HEK293 (cell line): ENCODE measurements at regions not wholly inside any gene's neighbourhood (a gene's known extent, or its start where the extent isn't known, plus 50 kb on each side); places are given as distances from the start of the nearest gene placed in this dataset.

Source experiments
- CTCF ChIA-PET: fragments of 350-600 bp; formaldehyde crosslinking; extraction: SDS; loops from one replicate; lab custom pipeline; 2021; ENCODE audit warnings: antibody characterized with exemption; lab: Yijun Ruan, JAX
- POLR2A ChIA-PET: fragments of 300-600 bp; formaldehyde crosslinking; extraction: SDS; loops from one replicate; lab custom pipeline; 2020; ENCODE audit warnings: antibody characterized with exemption, inconsistent platforms; lab: Yijun Ruan, JAX
- H3K27ac ChIP-seq: fragments of 200-500 bp; sonication (Bioruptor generic); 2 replicates; pipeline ENCODE4 v1.5.1; 2014; ENCODE audit warnings: low read depth, low read length, control low read depth, inconsistent platforms; ENCODE audit errors: extremely low read depth
- H3K36me3 ChIP-seq, 2 experiments: fragments of 200-500 bp in 1 of 2; sonication (Bioruptor generic) in 1 of 2; 1 replicate in 1 of 2; 2 replicates in 1 of 2; pipeline ENCODE4 v1.5.1; 2014 to 2017; ENCODE audit warnings: inconsistent platforms in 2 of 2, low read length in 2 of 2; ENCODE audit not compliant: control insufficient read depth in 2 of 2, insufficient read depth in 1 of 2
- H3K4me1 ChIP-seq: fragments of 200-500 bp; sonication (Bioruptor generic); 2 replicates; pipeline ENCODE4 v1.5.1; 2014; ENCODE audit warnings: mild to moderate bottlenecking, low read length, inconsistent platforms; ENCODE audit not compliant: control insufficient read depth, insufficient read depth
- H3K4me3 ChIP-seq: 2 replicates; pipeline ENCODE4 v1.5.1; 2011; ENCODE audit warnings: low read depth, mild to moderate bottlenecking, control low read depth, low read length, moderate library complexity
- H3K9me3 ChIP-seq: fragments of 200-500 bp; sonication (Bioruptor generic); 2 replicates; pipeline ENCODE4 v1.5.1; 2014; ENCODE audit warnings: low read depth, low read length, inconsistent platforms; ENCODE audit not compliant: control insufficient read depth, insufficient read depth
- HOXD13 ChIP-seq: sonication (generic); formaldehyde crosslinking; IDR thresholded peaks from 2 replicates; pipeline ENCODE4 v1.8.0; 2022; ENCODE audit warnings: missing genetic modification reagents, borderline replicate concordance
- OSR2 ChIP-seq: fragments of 450-650 bp; formaldehyde crosslinking; IDR thresholded peaks from 2 replicates; pipeline ENCODE4 v1.5.1; 2016; ENCODE audit warnings: missing biosample characterization, missing genetic modification characterization
- ZBTB17 ChIP-seq: fragments of 450-650 bp; formaldehyde crosslinking; IDR thresholded peaks from 2 replicates; pipeline ENCODE4 v1.5.1; 2016; ENCODE audit warnings: missing biosample characterization, missing genetic modification characterization
- ZEB2 ChIP-seq: fragments of 450-650 bp; formaldehyde crosslinking; IDR thresholded peaks from 2 replicates; pipeline ENCODE4 v1.5.1; 2016; ENCODE audit warnings: missing biosample characterization, missing genetic modification characterization
- ZFP3 ChIP-seq: fragments of 450-650 bp; formaldehyde crosslinking; IDR thresholded peaks from 2 replicates; pipeline ENCODE4 v1.5.1; 2016; ENCODE audit warnings: low read depth, missing biosample characterization, missing genetic modification characterization
- ZNF146 ChIP-seq: fragments of 450-650 bp; formaldehyde crosslinking; IDR thresholded peaks from 2 replicates; pipeline ENCODE4 v1.5.1; 2016; ENCODE audit warnings: missing biosample characterization, missing genetic modification characterization
- ZNF157 ChIP-seq: fragments of 450-650 bp; formaldehyde crosslinking; IDR thresholded peaks from 2 replicates; pipeline ENCODE4 v1.5.1; 2016; ENCODE audit warnings: missing biosample characterization, missing genetic modification characterization
- ZNF202 ChIP-seq: fragments of 450-650 bp; formaldehyde crosslinking; IDR thresholded peaks from 2 replicates; pipeline ENCODE4 v1.5.1; 2016; ENCODE audit warnings: missing biosample characterization, missing genetic modification characterization, borderline replicate concordance
- ZNF248 ChIP-seq: fragments of 450-650 bp; formaldehyde crosslinking; IDR thresholded peaks from 2 replicates; pipeline ENCODE4 v1.5.1; 2017; ENCODE audit warnings: missing biosample characterization, missing genetic modification characterization
- ZNF366 ChIP-seq: fragments of 450-650 bp; formaldehyde crosslinking; conservative IDR thresholded peaks from 2 replicates; pipeline ENCODE4 v1.5.1; 2016; ENCODE audit warnings: missing biosample characterization, missing genetic modification characterization
- ZNF391 ChIP-seq: fragments of 450-650 bp; formaldehyde crosslinking; IDR thresholded peaks from 2 replicates; pipeline ENCODE4 v1.5.1; 2016; ENCODE audit warnings: low read depth, missing biosample characterization, missing genetic modification characterization, borderline replicate concordance
- ZNF416 ChIP-seq: fragments of 450-650 bp; formaldehyde crosslinking; IDR thresholded peaks from 2 replicates; pipeline ENCODE4 v1.5.1; 2016; ENCODE audit warnings: missing biosample characterization, missing genetic modification characterization
- ZNF433 ChIP-seq: fragments of 450-650 bp; formaldehyde crosslinking; IDR thresholded peaks from 2 replicates; pipeline ENCODE4 v1.5.1; 2016; ENCODE audit warnings: missing biosample characterization, missing genetic modification characterization, low read depth
- ZNF473 ChIP-seq: fragments of 450-650 bp; formaldehyde crosslinking; IDR thresholded peaks from 2 replicates; pipeline ENCODE4 v1.5.1; 2017; ENCODE audit warnings: missing biosample characterization, missing genetic modification characterization
- ZNF600 ChIP-seq: fragments of 450-650 bp; formaldehyde crosslinking; IDR thresholded peaks from 2 replicates; pipeline ENCODE4 v1.5.1; 2016; ENCODE audit warnings: missing biosample characterization, missing genetic modification characterization
- ZNF626 ChIP-seq: fragments of 450-650 bp; sonication (Bioruptor Pico); formaldehyde crosslinking; IDR thresholded peaks from 2 replicates; pipeline ENCODE4 v1.5.1; 2018; ENCODE audit warnings: missing biosample characterization, missing genetic modification characterization, inconsistent platforms
- ZNF76 ChIP-seq: fragments of 450-650 bp; formaldehyde crosslinking; IDR thresholded peaks from 2 replicates; pipeline ENCODE4; 2016; ENCODE audit warnings: low read depth, missing biosample characterization, missing genetic modification characterization, borderline replicate concordance
- TF ChIP-seq, protein P1 (sequence below): fragments of 450-650 bp; formaldehyde crosslinking; IDR thresholded peaks from 2 replicates; pipeline ENCODE4 v1.5.1; 2016; ENCODE audit warnings: missing biosample characterization, missing genetic modification characterization
- TF ChIP-seq, protein P2 (sequence below): fragments of 450-650 bp; formaldehyde crosslinking; IDR thresholded peaks from 2 replicates; pipeline ENCODE4 v1.5.1; 2016; ENCODE audit warnings: missing biosample characterization, missing genetic modification characterization, low read depth
- TF ChIP-seq, protein P3 (sequence below): sonication (generic); formaldehyde crosslinking; IDR thresholded peaks from 2 replicates; pipeline ENCODE4 v1.8.1; 2022; ENCODE audit warnings: mild to moderate bottlenecking, moderate library complexity, missing genetic modification reagents
- TF ChIP-seq, protein P4 (sequence below): fragments of 450-650 bp; formaldehyde crosslinking; IDR thresholded peaks from 2 replicates; pipeline ENCODE4 v1.5.1; 2017; ENCODE audit warnings: missing biosample characterization, missing genetic modification characterization

DNA sequence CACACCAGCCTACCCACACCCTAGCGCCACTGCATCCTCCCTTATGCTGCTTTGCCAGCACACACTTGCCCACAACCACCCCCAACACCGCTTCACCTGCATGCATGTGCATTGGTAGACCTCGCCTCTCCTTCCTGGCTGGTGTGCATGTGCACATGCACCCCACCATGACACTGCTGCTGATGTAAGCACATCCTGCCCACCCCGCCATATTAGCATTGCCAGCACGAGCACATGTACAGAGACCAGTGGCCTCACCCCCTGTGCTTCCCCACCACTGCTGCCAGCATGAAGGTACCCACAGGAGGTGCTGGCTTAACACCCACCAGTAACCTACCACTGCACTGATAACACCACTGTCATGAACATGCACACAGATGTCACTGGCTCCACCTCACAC, 218.2 kb downstream of the SLCO4C1 start:
- H3K4me1 ChIP-seq: no peaks in the 10 kb centered on the region

DNA sequence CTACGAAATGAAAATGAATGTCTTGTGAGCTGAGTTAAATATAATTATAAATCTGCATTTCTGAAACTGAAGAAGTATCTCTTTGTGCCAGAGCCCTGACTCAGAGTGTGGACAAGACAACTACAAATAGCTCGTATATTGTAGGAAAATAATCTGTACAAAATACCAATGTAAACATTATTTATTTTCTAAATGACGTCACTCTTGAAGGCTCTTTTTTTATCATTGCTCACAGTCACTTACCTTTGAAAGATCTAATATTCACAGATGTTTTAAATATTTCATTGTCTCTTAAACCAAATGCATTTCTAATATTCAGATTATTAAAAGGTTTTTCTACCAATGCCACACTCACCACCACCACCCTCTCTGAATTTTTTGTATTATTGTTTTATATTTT, 226.1 kb downstream of the SLCO4C1 start:
- CTCF ChIA-PET: interaction anchor here (0.5 to 0.6 kb wide), 3 partner anchors 21 to 1930 kb away, joined by 3 read pairs; no protein-coding TSS in a partner anchor
- H3K4me1 ChIP-seq: 0 out of 2 replicates have a peak, but pooled peaks cover 2% of the 10 kb centered on the region
- no peak overlapping the region for H3K4me3 ChIP-seq

More for the DNA sequence above, 218.2 kb downstream of the SLCO4C1 start:
- H3K4me3 ChIP-seq: no peak overlapping the region
- POLR2A ChIA-PET: no interaction called here
- H3K36me3 ChIP-seq: no peaks in the 10 kb centered on the region
- CTCF ChIA-PET: no interaction called here
- no peak overlapping the region for H3K27ac ChIP-seq
- no peaks in the 10 kb centered on the region for H3K9me3 ChIP-seq
- TF ChIP-seq ZNF157 (tag by site-specific recombination): peak; percentile 90
- TF ChIP-seq, protein P1, sequence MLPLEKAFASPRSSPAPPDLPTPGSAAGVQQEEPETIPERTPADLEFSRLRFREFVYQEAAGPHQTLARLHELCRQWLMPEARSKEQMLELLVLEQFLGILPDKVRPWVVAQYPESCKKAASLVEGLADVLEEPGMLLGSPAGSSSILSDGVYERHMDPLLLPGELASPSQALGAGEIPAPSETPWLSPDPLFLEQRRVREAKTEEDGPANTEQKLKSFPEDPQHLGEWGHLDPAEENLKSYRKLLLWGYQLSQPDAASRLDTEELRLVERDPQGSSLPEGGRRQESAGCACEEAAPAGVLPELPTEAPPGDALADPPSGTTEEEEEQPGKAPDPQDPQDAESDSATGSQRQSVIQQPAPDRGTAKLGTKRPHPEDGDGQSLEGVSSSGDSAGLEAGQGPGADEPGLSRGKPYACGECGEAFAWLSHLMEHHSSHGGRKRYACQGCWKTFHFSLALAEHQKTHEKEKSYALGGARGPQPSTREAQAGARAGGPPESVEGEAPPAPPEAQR: no peak
- TF ChIP-seq ZNF146 (tag by site-specific recombination): no peak
- TF ChIP-seq ZNF473 (tag by site-specific recombination): no peak

DNA sequence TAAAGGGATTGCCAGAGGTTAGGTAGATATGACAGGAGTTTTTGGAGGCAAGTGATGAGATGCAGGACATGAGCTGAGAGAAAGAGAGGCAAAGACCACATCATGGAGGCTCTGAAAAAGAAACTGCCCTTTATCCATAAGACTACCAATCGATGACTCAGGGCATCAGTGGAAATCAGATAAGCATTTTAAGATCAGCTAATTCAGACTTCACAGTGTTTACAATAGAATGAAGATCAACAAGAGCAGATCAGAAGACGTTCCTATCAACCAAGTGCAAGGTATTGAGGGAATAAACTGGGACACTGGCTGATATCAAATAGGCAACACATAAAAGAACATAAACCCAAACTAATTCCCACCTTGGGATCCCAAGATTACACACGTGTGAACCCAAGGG, 227.2 kb downstream of the SLCO4C1 start:
- Histone ChIP-seq H3K4me3 (no peak overlapping the region), H3K36me3 (no peaks in the 10 kb centered on the region), H3K9me3 (no peaks in the 10 kb centered on the region), H3K4me1 (0 out of 2 replicates have a peak, but pooled peaks cover 2% of the 10 kb centered on the region), H3K27ac (no peak overlapping the region)
- TF ChIP-seq ZNF473 (tag by site-specific recombination): no peak
- no peak for TF ChIP-seq ZFP3 (tag by site-specific recombination)
- TF ChIP-seq ZNF76 (tag by site-specific recombination): no peak
- peak; percentile 97 for TF ChIP-seq ZBTB17 (tag by site-specific recombination)
- CTCF ChIA-PET: interaction anchor here (0.7 kb wide), 1 partner anchor 147 kb away, joined by 4 read pairs; no protein-coding TSS in a partner anchor
- POLR2A ChIA-PET: no interaction called here

More for the DNA sequence above, 226.1 kb downstream of the SLCO4C1 start:
- Histone ChIP-seq H3K9me3 (no peaks in the 10 kb centered on the region), H3K27ac (no peak overlapping the region), H3K36me3 (no peaks in the 10 kb centered on the region)
- POLR2A ChIA-PET: no interaction called here
- TF ChIP-seq, protein P2, sequence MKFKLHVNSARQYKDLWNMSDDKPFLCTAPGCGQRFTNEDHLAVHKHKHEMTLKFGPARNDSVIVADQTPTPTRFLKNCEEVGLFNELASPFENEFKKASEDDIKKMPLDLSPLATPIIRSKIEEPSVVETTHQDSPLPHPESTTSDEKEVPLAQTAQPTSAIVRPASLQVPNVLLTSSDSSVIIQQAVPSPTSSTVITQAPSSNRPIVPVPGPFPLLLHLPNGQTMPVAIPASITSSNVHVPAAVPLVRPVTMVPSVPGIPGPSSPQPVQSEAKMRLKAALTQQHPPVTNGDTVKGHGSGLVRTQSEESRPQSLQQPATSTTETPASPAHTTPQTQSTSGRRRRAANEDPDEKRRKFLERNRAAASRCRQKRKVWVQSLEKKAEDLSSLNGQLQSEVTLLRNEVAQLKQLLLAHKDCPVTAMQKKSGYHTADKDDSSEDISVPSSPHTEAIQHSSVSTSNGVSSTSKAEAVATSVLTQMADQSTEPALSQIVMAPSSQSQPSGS (tag by site-specific recombination): peak; percentile 60; the same call in 1 of the 2 replicates
- TF ChIP-seq, protein P3, sequence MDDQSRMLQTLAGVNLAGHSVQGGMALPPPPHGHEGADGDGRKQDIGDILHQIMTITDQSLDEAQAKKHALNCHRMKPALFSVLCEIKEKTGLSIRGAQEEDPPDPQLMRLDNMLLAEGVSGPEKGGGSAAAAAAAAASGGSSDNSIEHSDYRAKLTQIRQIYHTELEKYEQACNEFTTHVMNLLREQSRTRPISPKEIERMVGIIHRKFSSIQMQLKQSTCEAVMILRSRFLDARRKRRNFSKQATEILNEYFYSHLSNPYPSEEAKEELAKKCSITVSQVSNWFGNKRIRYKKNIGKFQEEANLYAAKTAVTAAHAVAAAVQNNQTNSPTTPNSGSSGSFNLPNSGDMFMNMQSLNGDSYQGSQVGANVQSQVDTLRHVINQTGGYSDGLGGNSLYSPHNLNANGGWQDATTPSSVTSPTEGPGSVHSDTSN (CRISPR knock-in tag): no peak

DNA sequence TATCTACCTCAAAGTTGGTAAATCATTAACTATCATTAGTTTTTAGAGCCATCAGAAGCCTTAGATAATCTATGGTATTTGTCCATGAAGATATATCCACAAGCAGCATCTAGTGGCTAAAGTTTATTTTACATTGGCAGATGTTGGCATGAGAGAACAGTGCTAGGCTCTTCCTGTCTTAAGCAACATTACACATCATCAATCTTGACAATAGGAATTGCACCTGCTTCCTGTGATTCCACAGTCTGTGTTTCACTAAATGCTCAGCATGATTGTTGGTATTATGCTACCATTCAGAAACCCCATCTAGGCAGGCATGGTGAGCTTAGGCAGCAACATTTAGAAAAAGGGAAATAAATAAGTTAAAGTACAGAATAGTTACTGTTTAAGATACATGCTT, 246.6 kb downstream of the SLCO4C1 start:
- POLR2A ChIA-PET: no interaction called here
- Histone ChIP-seq H3K4me1 (0 out of 2 replicates have a peak, but pooled peaks cover 4% of the 10 kb centered on the region), H3K27ac (no peak overlapping the region), H3K4me3 (no peak overlapping the region), H3K36me3 (no peaks in the 10 kb centered on the region), H3K9me3 (no peaks in the 10 kb centered on the region)
- TF ChIP-seq HOXD13 (CRISPR knock-in tag) (no peak), ZNF202 (tag by site-specific recombination) (no peak), OSR2 (tag by site-specific recombination) (peak; percentile 79), ZNF366 (tag by site-specific recombination) (no peak), ZNF248 (tag by site-specific recombination) (no peak), ZEB2 (tag by site-specific recombination) (0 out of 2 replicates have a peak, but pooled peaks have one; percentile 6), ZNF600 (tag by site-specific recombination) (no peak), ZNF391 (no peak), ZNF416 (tag by site-specific recombination) (no peak), ZNF626 (no peak), ZNF433 (tag by site-specific recombination) (no peak)
- TF ChIP-seq, protein P4, sequence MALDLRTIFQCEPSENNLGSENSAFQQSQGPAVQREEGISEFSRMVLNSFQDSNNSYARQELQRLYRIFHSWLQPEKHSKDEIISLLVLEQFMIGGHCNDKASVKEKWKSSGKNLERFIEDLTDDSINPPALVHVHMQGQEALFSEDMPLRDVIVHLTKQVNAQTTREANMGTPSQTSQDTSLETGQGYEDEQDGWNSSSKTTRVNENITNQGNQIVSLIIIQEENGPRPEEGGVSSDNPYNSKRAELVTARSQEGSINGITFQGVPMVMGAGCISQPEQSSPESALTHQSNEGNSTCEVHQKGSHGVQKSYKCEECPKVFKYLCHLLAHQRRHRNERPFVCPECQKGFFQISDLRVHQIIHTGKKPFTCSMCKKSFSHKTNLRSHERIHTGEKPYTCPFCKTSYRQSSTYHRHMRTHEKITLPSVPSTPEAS (tag by site-specific recombination): no peak
- CTCF ChIA-PET: no interaction called here
